ENCODE measurements at regions not wholly inside any gene's neighbourhood (a gene's known extent, or its start where the extent isn't known, plus 50 kb on each side); places are given as distances from the start of the nearest gene placed in this dataset.

DNA sequence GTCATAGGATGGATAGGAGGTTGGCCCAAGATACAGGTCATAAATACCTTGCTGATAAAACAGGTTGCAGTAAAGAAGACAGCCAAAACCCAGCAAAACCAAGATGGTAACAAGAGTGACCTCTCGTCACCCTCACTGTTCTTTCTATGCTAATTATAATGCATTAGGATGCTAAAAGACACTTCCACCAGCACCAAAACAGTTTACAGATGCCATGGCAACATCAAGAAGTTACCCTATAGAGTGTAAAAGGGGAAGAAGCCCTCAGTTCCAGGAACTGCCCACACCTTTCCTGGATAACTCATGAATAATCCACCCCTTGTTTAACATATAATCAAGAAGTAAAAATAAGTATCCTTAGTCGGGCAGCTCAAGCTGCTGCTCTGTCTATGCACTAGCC is 671.9 kb downstream of the PTPRC start:
- POLR2A ChIA-PET, result no interaction called here
- Mint-ChIP-seq H3K27me3 (peaks cover 15% of the 10 kb centered on the region), H3K4me1 (ENCODE audit: low read depth) (peaks cover 18% of the 10 kb centered on the region), H3K4me3 (no peak overlapping the region), H3K27ac (no peak overlapping the region), H3K36me3 (ENCODE audit: low read depth) (no peaks in the 10 kb centered on the region), H3K9me3 (no peaks in the 10 kb centered on the region)
- ATAC-seq (no peak), DNase-seq (no peak)
- intact Hi-C loops (cut with micrococcal nuclease), result no loop called here
- CTCF ChIA-PET, result no interaction called here
- TF ChIP-seq, protein P1, sequence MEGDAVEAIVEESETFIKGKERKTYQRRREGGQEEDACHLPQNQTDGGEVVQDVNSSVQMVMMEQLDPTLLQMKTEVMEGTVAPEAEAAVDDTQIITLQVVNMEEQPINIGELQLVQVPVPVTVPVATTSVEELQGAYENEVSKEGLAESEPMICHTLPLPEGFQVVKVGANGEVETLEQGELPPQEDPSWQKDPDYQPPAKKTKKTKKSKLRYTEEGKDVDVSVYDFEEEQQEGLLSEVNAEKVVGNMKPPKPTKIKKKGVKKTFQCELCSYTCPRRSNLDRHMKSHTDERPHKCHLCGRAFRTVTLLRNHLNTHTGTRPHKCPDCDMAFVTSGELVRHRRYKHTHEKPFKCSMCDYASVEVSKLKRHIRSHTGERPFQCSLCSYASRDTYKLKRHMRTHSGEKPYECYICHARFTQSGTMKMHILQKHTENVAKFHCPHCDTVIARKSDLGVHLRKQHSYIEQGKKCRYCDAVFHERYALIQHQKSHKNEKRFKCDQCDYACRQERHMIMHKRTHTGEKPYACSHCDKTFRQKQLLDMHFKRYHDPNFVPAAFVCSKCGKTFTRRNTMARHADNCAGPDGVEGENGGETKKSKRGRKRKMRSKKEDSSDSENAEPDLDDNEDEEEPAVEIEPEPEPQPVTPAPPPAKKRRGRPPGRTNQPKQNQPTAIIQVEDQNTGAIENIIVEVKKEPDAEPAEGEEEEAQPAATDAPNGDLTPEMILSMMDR (IDR thresholded peaks at IDR 0.05), result no peak

DNA sequence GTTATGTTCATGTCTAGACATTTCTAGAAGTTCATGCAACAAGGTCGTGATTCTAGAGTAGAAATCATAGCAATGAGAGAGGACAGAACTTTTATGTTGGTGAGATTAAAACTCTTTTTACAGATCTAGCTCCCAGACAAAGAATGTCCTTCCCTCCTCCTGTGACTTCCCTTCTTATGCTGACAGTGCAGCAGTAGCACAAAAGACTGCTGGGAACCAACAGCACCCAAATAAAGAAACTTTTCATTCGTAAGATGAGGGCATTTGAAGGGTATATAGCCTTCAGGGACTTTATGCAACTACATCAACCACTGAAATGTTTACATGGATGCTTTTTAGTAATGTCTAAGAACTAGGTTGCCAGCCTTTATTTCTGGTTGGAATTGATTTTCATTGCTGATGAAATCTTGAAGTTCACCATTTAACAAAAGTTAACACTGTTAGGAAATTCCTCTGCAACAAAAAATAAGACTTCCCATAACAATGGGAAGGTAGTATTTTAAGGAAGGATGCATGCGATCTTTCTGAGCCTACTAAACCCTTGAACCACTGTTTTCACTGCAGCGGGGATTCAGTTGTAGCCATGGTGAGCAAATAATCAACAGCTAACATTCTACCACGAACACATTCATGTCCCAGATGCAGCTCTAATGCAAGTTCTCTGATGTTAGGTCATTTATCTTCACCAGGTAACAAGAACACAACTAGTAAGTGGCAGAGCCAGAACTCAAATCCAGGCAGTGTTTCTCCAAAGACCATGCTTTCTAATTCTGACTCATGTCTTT is 672.8 kb downstream of the PTPRC start:
- Mint-ChIP-seq H3K9me3 (no peaks in the 10 kb centered on the region), H3K36me3 (ENCODE audit: low read depth) (no peaks in the 10 kb centered on the region)
- POLR2A ChIA-PET, result no interaction called here

DNA sequence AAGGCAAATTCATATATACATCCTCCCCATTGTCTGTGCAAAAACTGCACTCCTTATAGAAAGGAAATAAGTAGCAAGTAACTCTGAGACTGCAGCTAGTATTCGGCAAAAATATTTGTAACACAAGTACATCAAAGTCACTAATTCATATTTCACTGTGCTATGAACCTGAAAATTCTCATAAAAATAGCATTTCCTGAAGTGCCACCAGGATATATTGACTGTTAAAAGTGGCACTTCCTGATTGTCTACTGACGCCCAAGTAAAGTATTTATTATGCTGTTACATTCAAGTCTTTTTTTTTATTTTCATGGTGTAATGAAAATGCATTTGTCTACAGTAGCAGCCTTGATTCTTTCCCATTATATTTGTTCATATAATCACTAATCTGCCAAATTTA is 673.8 kb downstream of the PTPRC start:
- ATAC-seq (no peak), DNase-seq (no peak)
- Mint-ChIP-seq H3K27me3 (peaks cover 14% of the 10 kb centered on the region), H3K36me3 (ENCODE audit: low read depth) (no peaks in the 10 kb centered on the region), H3K4me1 (ENCODE audit: low read depth) (peaks cover 18% of the 10 kb centered on the region), H3K4me3 (no peak overlapping the region), H3K27ac (no peak overlapping the region), H3K9me3 (no peaks in the 10 kb centered on the region)
- ChIA-PET POLR2A (no interaction called here), CTCF (no interaction called here)
- TF ChIP-seq, protein P1 (IDR thresholded peaks at IDR 0.05), result no peak
- intact Hi-C loops (cut with micrococcal nuclease), result no loop called here

More for the DNA sequence above, 672.8 kb downstream of the PTPRC start:
- ATAC-seq (no peak), DNase-seq (no peak)
- TF ChIP-seq, protein P1 (IDR thresholded peaks at IDR 0.05), result no peak
- Mint-ChIP-seq H3K27me3 (peaks cover 15% of the 10 kb centered on the region), H3K4me3 (no peak overlapping the region), H3K4me1 (ENCODE audit: low read depth) (peaks cover 18% of the 10 kb centered on the region), H3K27ac (no peak overlapping the region)
- CTCF ChIA-PET, result no interaction called here
- intact Hi-C loops (cut with micrococcal nuclease), result no loop called here

DNA sequence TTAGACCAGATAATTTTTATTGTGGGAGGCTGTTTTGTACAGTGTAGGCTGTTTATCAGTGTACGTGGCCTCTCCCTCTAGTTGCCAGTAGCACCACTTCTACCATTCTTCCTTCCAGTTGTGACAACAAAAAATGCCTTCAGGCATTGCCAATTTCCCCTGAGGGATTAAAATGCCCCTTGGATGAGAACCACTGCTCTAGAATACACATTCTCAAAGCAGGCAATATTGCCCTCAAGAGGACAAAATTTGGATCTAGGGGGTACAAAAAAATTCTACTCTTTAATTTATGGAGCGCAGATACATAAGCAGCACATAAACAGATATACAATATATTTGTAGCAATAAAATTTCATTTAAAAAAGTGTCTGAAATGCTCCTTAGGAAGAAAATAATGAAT is 674.6 kb downstream of the PTPRC start:
- no peak for ATAC-seq
- CTCF ChIA-PET, result no interaction called here
- intact Hi-C loops (cut with micrococcal nuclease), result no loop called here
- Mint-ChIP-seq H3K4me3 (no peak overlapping the region), H3K36me3 (ENCODE audit: low read depth) (no peaks in the 10 kb centered on the region), H3K27ac (no peak overlapping the region), H3K9me3 (no peaks in the 10 kb centered on the region), H3K27me3 (peaks cover 14% of the 10 kb centered on the region), H3K4me1 (ENCODE audit: low read depth) (peaks cover 10% of the 10 kb centered on the region)
- POLR2A ChIA-PET, result no interaction called here
- TF ChIP-seq, protein P1 (IDR thresholded peaks at IDR 0.05), result no peak
- DNase-seq, result no peak

DNA sequence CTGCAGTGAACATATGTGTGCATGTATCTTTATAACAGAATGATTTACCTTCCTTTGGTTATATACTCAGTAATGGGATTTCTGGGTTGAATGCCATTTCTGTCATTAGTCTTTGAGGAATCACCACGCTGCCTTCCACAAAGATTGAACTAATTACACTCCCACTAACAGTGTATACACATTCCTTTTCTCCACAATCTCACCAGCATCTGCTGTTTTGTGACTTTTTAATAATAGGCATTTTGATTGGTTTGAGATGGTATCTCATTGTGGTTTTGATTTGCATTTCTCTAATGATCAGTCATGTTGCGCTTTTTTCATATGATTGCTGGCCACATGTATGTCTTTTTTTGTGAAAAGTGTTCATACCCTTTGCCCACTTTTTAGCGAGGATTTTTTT is 680.5 kb downstream of the PTPRC start:
- intact Hi-C loops (cut with micrococcal nuclease), result no loop called here
- ChIA-PET CTCF (no interaction called here), POLR2A (no interaction called here)
- TF ChIP-seq, protein P1 (IDR thresholded peaks at IDR 0.05), result no peak
- no peak for DNase-seq
- H3K4me3 Mint-ChIP-seq, result no peak overlapping the region
- peaks cover 2% of the 10 kb centered on the region for H3K27me3 Mint-ChIP-seq
- no peak overlapping the region for H3K27ac Mint-ChIP-seq
- H3K9me3 Mint-ChIP-seq, result no peaks in the 10 kb centered on the region
- no peaks in the 10 kb centered on the region for H3K4me1 Mint-ChIP-seq (ENCODE audit: low read depth)
- no peak for ATAC-seq
- H3K36me3 Mint-ChIP-seq (ENCODE audit: low read depth), result no peaks in the 10 kb centered on the region

Measured in activated CD8-positive, alpha-beta T cell treated with anti-CD3 and anti-CD28 coated beads for 36 hours (primary cell).